GM18508 (cell line): ENCODE measurements at regions not wholly inside any gene's neighbourhood (a gene's known extent, or its start where the extent isn't known, plus 50 kb on each side); places are given as distances from the start of the nearest gene placed in this dataset.
"Not testable (repeated sequence)": the region's sequence is repeated elsewhere in the genome, so short reads cannot be mapped to it uniquely, and the experiment has no call there.

ENCODE experiments used
- ATAC-seq: cut with Tn5 transposase; IDR thresholded peaks from one replicate; pipeline ENCODE4 v1.9.1; 2021; ENCODE audit warnings: moderate number of reproducible peaks; ENCODE audit not compliant: insufficient read depth, unreplicated experiment

- ATAC-seq, result no peak
Observed at GRCh38 chr11:130979386-130979972, 63.2 kb upstream of the SNX19 start.

- no peak for ATAC-seq
Observed at GRCh38 chr11:130980071-130980862, 64.0 kb upstream of the SNX19 start.

GRCh38 chr11:130984241-130984640, 68.0 kb upstream of the SNX19 start:
- not testable (repeated sequence) for ATAC-seq

- no peak for ATAC-seq
Observed at GRCh38 chr11:130992788-130993187, 76.5 kb upstream of the SNX19 start.

GRCh38 chr11:130994043-130994442, 77.8 kb upstream of the SNX19 start:
- no peak for ATAC-seq

- no peak for ATAC-seq
Observed at GRCh38 chr11:130995266-130995665, 79.0 kb upstream of the SNX19 start.

- no peak for ATAC-seq
Observed at GRCh38 chr11:130997278-130997677, 81.0 kb upstream of the SNX19 start.

GRCh38 chr11:130999086-130999485, 82.8 kb upstream of the SNX19 start:
- no peak for ATAC-seq

GRCh38 chr11:130999992-131000770, 83.9 kb upstream of the SNX19 start:
- ATAC-seq, result no peak

- no peak for ATAC-seq
Observed at GRCh38 chr11:131002145-131002544, 85.9 kb upstream of the SNX19 start.

GRCh38 chr11:131005829-131006228, 89.5 kb upstream of the SNX19 start:
- ATAC-seq, result no peak

GRCh38 chr11:131025020-131025419, 108.7 kb upstream of the SNX19 start:
- no peak for ATAC-seq

GRCh38 chr11:131025421-131026125, 109.3 kb upstream of the SNX19 start:
- ATAC-seq, result no peak

GRCh38 chr11:131027491-131027890, 111.2 kb upstream of the SNX19 start:
- ATAC-seq, result no peak

- no peak for ATAC-seq
Observed at GRCh38 chr11:131033151-131033651, 116.9 kb upstream of the SNX19 start.

- ATAC-seq, result no peak
Observed at GRCh38 chr11:131036514-131036913, 120.2 kb upstream of the SNX19 start.

GRCh38 chr11:131037873-131038272, 121.6 kb upstream of the SNX19 start:
- no peak for ATAC-seq

GRCh38 chr11:131038597-131038996, 122.3 kb upstream of the SNX19 start:
- ATAC-seq, result no peak

GRCh38 chr11:131041331-131042040, 125.2 kb upstream of the SNX19 start:
- ATAC-seq, result no peak

GRCh38 chr11:131042041-131042390, 125.7 kb upstream of the SNX19 start:
- ATAC-seq, result no peak
